Activated CD4-positive, alpha-beta T cell treated with anti-CD3 and anti-CD28 coated beads, Interleukin-2, amount 10 ng/mL, durations not matched to agents 7 days and 5 days (primary cell): ENCODE measurements at regions not wholly inside any gene's neighbourhood (a gene's known extent, or its start where the extent isn't known, plus 50 kb on each side); places are given as distances from the start of the nearest gene placed in this dataset.
"Not testable (repeated sequence)": the region's sequence is repeated elsewhere in the genome, so short reads cannot be mapped to it uniquely, and the experiment has no call there.

Experiments
- CTCF ChIA-PET: fragments of 350-600 bp; sonication (Branson Sonifier 250); formaldehyde crosslinking; loops from one replicate; lab custom pipeline; 2021; ENCODE audit warnings: antibody characterized with exemption; lab: Charles Lee
- POLR2A ChIA-PET: fragments of 350-600 bp; sonication (Branson Sonifier 250); formaldehyde crosslinking; loops from one replicate; lab custom pipeline; 2021; ENCODE audit warnings: antibody characterized with exemption; lab: Charles Lee
- DNase-seq: peaks from one replicate; pipeline ENCODE4 v3.0.0-alpha.2; 2020
- H3K27ac Mint-ChIP-seq: one replicate; pipeline ENCODE4 v1.8.0; 2021; ENCODE audit warnings: mild to moderate bottlenecking, moderate library complexity, mixed read lengths
- H3K27me3 Mint-ChIP-seq: one replicate; pipeline ENCODE4 v1.8.0; 2021; ENCODE audit warnings: mixed read lengths
- H3K36me3 Mint-ChIP-seq: one replicate; pipeline ENCODE4 v1.8.0; 2021; ENCODE audit warnings: low read depth, mixed read lengths
- H3K4me1 Mint-ChIP-seq: one replicate; pipeline ENCODE4 v1.8.0; 2021; ENCODE audit warnings: mixed read lengths
- H3K4me3 Mint-ChIP-seq: one replicate; pipeline ENCODE4 v1.8.0; 2021; ENCODE audit warnings: mild to moderate bottlenecking, moderate library complexity, mixed read lengths
- H3K9me3 Mint-ChIP-seq: one replicate; pipeline ENCODE4 v1.8.0; 2021; ENCODE audit warnings: mixed read lengths

DNA sequence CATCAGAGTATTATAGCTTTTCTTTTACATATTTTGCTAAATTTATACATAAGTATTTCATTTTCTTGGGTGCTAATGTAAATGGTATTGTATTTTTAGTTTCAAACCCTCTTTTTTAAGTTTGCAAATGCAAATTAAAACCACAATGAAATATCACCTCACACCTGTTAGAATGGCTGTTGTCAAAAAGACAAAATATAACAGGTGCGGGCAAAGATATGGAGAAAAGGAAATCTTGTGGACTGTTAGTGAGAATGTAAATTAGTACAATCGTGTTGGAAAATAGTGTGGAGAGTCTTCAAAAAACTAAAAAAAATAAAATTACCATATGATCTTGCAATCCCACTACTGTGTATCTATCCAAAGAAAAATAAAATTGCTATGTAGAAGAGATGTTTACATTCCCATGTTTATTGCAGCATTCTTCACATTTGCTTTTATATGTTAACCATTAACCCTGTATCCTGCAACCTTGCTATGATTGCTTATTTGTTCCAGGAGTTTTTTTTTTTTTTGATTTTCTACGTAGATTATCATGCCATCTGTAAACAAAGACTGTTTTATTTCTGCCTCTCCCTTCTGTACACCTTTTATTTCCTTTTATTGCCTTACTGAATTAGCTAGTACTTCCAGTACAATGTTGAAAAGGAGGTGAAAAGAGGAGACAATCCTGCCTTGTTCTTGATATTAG lies 405.4 kb upstream of the MIS18BP1 start:
- Mint-ChIP-seq H3K36me3 (no peaks in the 10 kb centered on the region), H3K27me3 (no peaks in the 10 kb centered on the region), H3K4me1 (no peaks in the 10 kb centered on the region), H3K9me3 (peaks cover 12% of the 10 kb centered on the region), H3K27ac (no peak overlapping the region), H3K4me3 (no peak overlapping the region)
- DNase-seq: no peak
- ChIA-PET POLR2A (no interaction called here), CTCF (no interaction called here)

DNA sequence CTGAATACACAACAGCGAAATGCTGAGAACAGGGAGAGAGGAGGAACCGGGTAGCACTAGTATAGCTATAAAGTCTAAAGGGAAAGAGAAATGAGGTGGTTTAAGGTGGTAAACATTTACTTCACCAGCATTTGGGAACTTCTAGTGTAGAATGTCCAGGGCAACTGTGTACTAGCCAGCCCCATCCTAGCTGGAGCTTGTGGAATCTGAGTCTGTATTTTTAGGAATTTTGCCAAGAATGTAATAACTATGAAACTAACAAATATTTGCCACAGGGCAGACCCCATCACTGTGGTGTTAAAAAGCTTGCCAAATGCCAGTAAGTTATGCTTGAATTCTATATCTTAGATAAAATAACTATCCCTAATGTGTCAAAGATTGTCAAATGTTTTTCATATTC lies 398.9 kb upstream of the MIS18BP1 start:
- Mint-ChIP-seq H3K36me3 (no peaks in the 10 kb centered on the region), H3K4me3 (no peak overlapping the region), H3K4me1 (no peaks in the 10 kb centered on the region), H3K27ac (no peak overlapping the region), H3K9me3 (no peaks in the 10 kb centered on the region), H3K27me3 (no peaks in the 10 kb centered on the region)
- no peak for DNase-seq
- ChIA-PET CTCF (no interaction called here), POLR2A (no interaction called here)

DNA sequence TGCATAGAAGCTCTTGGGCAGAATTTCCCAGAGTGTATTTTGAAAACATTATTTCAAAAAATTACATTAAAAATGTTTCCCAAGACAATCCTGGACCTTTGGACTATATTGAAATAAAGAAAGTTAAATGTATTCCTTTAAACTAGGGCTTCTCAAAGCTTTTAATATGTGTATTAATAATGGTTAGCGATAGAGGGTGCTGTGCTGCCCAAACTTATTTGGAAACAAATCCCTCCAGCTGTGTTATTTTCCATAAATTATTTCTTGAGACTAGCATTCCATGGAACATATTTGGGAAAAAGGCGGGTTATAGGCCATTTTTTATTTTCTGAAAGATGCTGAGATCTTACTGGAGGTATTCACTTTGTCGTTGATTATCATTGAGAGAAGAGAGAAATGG lies 397.8 kb upstream of the MIS18BP1 start:
- Mint-ChIP-seq H3K4me3 (no peak overlapping the region), H3K9me3 (no peaks in the 10 kb centered on the region), H3K4me1 (no peaks in the 10 kb centered on the region), H3K36me3 (no peaks in the 10 kb centered on the region), H3K27ac (no peak overlapping the region), H3K27me3 (no peaks in the 10 kb centered on the region)
- ChIA-PET POLR2A (no interaction called here), CTCF (no interaction called here)
- DNase-seq: no peak

DNA sequence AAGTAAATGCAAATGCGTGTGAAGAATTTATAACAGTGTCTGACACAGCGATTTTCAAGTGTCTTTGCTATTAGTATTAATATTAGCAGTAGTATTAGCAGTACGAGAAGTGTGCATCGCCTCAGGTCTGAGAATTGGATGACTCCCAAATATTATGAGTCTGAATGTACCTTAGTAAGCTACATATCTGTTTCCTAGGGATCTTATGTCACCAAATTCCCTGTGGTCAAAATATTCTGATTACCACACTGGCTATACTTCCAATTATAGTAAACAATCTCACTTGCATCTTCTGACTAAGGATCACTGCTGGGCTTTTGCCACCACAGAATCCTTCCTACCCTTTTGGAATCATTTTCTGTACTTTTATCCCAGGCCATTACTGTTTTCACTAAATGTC lies 396.0 kb upstream of the MIS18BP1 start:
- no peak for DNase-seq

DNA sequence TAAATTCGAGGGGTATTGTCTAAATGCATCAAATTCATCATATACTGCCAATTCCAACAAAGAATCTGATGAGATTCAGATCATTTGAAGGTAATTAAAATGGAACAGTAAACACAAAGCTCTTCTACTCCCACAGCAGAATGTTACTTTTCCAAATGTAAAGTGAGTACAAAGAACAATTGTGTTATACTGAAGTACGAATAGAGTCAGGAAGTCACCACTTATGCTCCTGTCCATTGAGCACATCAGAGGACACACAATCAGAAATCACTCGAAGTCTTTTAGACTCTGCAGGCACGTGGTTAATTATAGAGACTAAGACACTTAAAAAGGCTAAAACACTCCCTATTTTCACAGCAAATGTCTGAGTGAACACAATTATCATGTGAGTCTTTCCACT lies 388.5 kb upstream of the MIS18BP1 start:
- POLR2A ChIA-PET: no interaction called here
- CTCF ChIA-PET: no interaction called here

More for the DNA sequence above, 396.0 kb upstream of the MIS18BP1 start:
- H3K27me3 Mint-ChIP-seq: no peaks in the 10 kb centered on the region
- H3K4me3 Mint-ChIP-seq: no peak overlapping the region
- H3K27ac Mint-ChIP-seq: no peak overlapping the region
- CTCF ChIA-PET: no interaction called here
- H3K36me3 Mint-ChIP-seq: no peaks in the 10 kb centered on the region
- no peaks in the 10 kb centered on the region for H3K4me1 Mint-ChIP-seq
- POLR2A ChIA-PET: no interaction called here
- H3K9me3 Mint-ChIP-seq: no peaks in the 10 kb centered on the region

DNA sequence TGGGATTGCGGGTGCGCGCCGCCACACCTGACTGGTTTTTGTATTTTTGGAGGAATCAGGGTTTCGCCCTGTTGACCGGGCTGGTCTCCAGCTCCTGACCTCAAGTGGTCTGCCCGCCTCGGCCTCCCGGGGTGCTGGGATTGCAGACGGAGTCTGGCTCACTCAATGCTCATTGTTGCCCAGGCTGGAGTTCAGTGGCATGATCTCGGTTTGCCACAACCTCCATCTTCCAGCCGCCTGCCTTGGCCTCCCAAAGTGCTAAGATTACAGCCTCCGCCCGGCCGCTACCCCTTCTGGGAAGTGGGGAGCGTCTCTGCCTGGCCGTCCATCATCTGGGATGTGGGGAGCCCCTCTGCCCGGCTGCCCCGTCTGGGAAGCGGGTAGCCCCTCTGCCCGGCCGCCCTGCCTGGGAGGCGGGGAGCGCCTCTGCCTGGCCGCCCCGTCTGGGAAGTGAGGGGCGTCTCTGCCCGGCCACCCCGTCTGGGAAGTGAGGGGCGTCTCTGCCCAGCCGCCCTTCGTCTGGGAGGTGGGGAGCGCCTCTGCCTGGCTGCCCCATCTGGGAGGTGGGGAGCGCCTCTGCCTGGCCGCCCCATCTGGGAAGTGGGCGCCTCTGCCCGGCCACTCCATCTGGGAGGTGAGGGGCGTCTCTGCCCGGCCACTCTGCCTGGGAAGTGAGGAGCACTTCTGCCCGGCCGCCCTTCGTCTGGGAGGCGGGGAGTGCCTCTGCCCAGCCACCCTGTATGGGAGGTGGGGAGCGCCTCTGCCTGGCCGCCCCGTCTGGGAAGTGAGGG lies 381.8 kb upstream of the MIS18BP1 start:
- H3K27ac Mint-ChIP-seq, POLR2A ChIA-PET, H3K36me3 Mint-ChIP-seq, CTCF ChIA-PET, H3K4me3 Mint-ChIP-seq, H3K27me3 Mint-ChIP-seq, H3K4me1 Mint-ChIP-seq, DNase-seq: not testable (repeated sequence)
- H3K9me3 Mint-ChIP-seq: peaks cover 14% of the 10 kb centered on the region

More for the DNA sequence above, 388.5 kb upstream of the MIS18BP1 start:
- no peaks in the 10 kb centered on the region for H3K4me1 Mint-ChIP-seq
- no peaks in the 10 kb centered on the region for H3K36me3 Mint-ChIP-seq
- no peaks in the 10 kb centered on the region for H3K27me3 Mint-ChIP-seq
- H3K9me3 Mint-ChIP-seq: peaks cover 10% of the 10 kb centered on the region
- H3K4me3 Mint-ChIP-seq: no peak overlapping the region
- DNase-seq: no peak
- peak overlapping the region; percentile 36 for H3K27ac Mint-ChIP-seq

DNA sequence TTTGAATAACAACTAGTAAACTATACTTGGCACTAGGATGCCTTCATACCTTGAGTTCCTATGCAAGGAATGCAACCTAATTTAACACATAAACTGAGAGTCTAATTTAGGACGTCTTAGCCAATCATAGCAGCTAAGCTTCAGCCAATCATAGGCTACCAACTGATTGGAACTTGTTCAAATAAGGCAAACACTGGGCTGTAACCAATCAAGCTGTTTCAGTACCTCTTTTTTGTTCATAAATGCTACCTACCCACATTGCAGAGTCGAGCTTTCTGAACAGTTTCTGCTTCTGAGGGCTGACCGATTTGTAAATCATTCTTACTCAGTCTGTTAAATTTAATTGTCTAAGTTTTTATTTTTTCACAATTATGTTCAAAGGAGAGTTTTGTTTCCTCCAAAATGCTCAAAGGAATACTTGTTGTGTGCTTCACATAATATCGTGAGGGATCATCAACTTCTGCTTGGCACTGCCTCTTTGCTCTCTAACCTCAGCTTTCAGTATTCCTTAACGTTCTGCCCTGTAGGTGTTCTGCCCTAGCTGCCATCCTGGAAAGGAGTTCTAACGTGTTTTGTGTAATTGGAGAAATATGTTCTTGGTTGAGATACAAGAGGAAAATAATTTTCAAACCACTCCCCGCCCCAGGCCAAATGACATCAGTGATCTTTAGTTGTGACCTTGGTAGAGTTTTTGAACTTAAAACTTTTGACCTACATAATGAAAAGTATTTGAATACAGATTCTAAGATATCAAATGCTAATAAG lies 380.4 kb upstream of the MIS18BP1 start:
- POLR2A ChIA-PET: no interaction called here
- no peak overlapping the region for H3K27ac Mint-ChIP-seq
- peaks cover 14% of the 10 kb centered on the region for H3K9me3 Mint-ChIP-seq
- no peaks in the 10 kb centered on the region for H3K27me3 Mint-ChIP-seq
- no peak overlapping the region for H3K4me3 Mint-ChIP-seq
- DNase-seq: no peak
- no peaks in the 10 kb centered on the region for H3K36me3 Mint-ChIP-seq
- H3K4me1 Mint-ChIP-seq: no peaks in the 10 kb centered on the region
- CTCF ChIA-PET: no interaction called here

DNA sequence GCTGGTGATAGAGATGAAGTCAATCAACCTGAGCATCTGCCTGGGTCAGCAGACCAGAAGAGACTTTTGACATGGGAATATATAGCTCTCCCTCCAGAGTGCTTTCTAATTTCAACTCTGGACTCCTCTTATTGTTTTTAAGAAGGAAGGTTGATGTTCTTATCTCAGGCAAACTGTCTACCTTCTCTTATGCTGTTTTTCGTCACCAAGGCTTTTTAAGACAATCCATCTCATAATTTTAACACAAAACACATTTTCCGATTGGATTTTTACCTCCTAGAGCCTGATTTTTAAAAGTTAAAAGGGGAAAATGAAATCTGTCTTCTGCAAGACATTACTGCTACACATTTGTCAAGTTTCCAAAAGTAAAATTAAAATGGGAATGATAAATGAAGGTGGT lies 368.7 kb upstream of the MIS18BP1 start:
- Mint-ChIP-seq H3K4me1 (no peaks in the 10 kb centered on the region), H3K9me3 (peaks cover 4% of the 10 kb centered on the region), H3K36me3 (no peaks in the 10 kb centered on the region), H3K27me3 (no peaks in the 10 kb centered on the region), H3K4me3 (no peak overlapping the region), H3K27ac (no peak overlapping the region)
- ChIA-PET CTCF (no interaction called here), POLR2A (no interaction called here)
- DNase-seq: no peak

DNA sequence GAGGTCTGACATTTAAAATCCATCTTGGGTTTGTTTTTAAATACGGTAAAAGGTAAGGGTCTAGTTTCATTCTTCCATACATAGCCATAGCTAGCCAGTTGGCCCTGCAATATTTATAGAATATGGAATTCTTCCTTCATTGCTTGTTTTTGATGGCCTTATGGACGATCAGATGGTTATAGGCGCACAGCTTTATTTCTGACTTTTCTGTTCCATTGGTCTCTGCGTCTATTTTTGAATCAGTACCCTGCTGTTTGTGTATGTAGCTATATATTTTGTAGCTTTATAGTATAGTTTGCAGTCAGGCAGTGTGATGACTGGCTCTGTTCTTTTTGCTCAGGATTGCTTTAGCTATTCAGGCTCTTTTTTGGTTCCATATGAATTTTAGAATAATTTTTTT lies 366.8 kb upstream of the MIS18BP1 start:
- CTCF ChIA-PET: no interaction called here
- H3K27ac Mint-ChIP-seq: no peak overlapping the region
- no peak for DNase-seq
- no peaks in the 10 kb centered on the region for H3K27me3 Mint-ChIP-seq
- peaks cover 4% of the 10 kb centered on the region for H3K9me3 Mint-ChIP-seq
- H3K4me3 Mint-ChIP-seq: no peak overlapping the region
- H3K4me1 Mint-ChIP-seq: no peaks in the 10 kb centered on the region
- POLR2A ChIA-PET: no interaction called here
- no peaks in the 10 kb centered on the region for H3K36me3 Mint-ChIP-seq

DNA sequence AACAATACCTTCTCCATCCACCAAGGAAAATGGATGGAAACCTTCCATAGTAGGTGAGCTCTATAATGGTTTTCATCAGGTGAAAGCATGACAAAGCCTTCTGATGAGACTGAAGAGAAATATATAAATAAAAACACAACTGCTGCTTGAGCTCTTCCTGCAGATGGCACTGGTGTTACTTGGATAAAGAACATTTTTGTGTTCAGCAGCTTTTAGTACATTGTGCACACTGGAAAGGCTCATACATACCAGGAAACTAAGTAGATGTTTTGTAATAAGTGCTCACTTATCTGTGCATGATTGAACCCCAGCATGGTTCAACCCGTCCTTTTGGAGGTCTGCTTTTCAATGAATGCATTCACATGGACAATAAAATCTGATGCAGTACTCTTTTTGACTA lies 357.3 kb upstream of the MIS18BP1 start:
- POLR2A ChIA-PET: no interaction called here
- no peak for DNase-seq
- Mint-ChIP-seq H3K27me3 (no peaks in the 10 kb centered on the region), H3K27ac (no peak overlapping the region), H3K36me3 (no peaks in the 10 kb centered on the region), H3K9me3 (no peaks in the 10 kb centered on the region), H3K4me1 (no peaks in the 10 kb centered on the region), H3K4me3 (no peak overlapping the region)
- CTCF ChIA-PET: no interaction called here

DNA sequence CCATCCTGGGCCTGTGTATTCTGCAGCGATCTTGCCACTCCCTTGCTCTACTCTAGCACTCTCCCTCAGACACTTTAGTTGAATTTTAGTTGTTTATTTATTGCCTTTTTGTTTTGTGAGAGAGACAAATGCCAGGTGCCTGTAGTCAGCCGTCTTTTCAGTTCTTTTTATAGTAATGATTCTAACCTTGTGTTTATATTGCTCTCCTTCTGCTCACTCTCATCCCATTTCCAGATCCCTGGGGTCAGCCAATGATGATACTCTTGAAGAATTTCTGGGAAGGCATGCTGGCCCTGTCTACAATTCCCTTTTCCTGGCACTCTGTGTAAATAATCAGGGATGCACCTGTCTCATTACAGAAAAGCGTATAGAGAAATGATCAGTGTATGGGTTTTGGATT lies 334.1 kb upstream of the MIS18BP1 start:
- Mint-ChIP-seq H3K36me3 (no peaks in the 10 kb centered on the region), H3K27ac (no peak overlapping the region), H3K27me3 (no peaks in the 10 kb centered on the region), H3K4me3 (no peak overlapping the region), H3K9me3 (peaks cover 15% of the 10 kb centered on the region), H3K4me1 (no peaks in the 10 kb centered on the region)
- no peak for DNase-seq
- ChIA-PET CTCF (no interaction called here), POLR2A (no interaction called here)

DNA sequence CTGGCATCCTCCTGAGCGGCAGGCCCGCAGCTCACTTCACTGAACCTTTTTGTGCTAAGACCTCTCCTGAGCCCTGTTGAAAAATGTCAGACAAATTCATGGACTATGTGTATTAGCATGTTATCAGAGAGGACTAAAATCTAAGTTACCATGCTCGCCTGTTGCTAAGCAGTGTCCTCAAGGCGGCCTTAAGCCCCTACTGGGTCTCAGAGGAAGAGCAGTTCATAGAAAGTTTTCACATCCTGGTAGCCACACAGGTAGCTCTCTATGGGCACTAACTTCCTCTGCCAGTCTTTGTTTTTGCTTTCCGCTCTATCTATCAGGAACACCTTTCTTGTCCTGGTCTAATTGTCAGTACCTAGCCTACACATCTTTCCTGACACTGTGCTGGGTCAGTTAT lies 306.6 kb upstream of the MIS18BP1 start:
- POLR2A ChIA-PET: no interaction called here
- Mint-ChIP-seq H3K27me3 (no peaks in the 10 kb centered on the region), H3K4me1 (no peaks in the 10 kb centered on the region), H3K27ac (no peak overlapping the region), H3K36me3 (no peaks in the 10 kb centered on the region), H3K9me3 (no peaks in the 10 kb centered on the region), H3K4me3 (no peak overlapping the region)
- DNase-seq: no peak
- CTCF ChIA-PET: no interaction called here

DNA sequence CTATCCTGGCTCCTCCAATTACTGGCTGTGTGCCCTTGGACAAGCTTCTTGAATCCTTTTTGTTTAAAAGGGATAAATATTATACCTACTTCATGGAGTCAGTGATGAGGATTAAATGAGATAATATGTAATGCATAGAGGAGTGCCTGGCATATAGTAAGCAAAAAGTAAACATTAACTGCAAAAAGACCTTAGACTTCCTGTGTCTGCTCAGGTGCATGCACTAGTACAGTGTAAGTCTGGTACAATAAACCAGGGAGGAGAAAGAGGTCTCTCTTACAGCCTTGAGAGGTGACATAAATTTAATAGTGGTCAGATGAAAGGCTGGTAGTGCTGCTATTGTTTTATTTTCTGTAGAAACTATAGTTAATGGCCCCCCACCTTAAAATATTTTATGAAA lies 305.2 kb upstream of the MIS18BP1 start:
- no peaks in the 10 kb centered on the region for H3K4me1 Mint-ChIP-seq
- no peak for DNase-seq
- H3K27ac Mint-ChIP-seq: no peak overlapping the region
- no peaks in the 10 kb centered on the region for H3K9me3 Mint-ChIP-seq
- H3K36me3 Mint-ChIP-seq: no peaks in the 10 kb centered on the region
- H3K4me3 Mint-ChIP-seq: no peak overlapping the region
- ChIA-PET CTCF (interaction anchor here (0.5 kb wide), 1 partner anchor 46 kb away, joined by 3 read pairs; no protein-coding TSS in a partner anchor), POLR2A (no interaction called here)
- H3K27me3 Mint-ChIP-seq: no peaks in the 10 kb centered on the region
